WI38 (cell line): ENCODE measurements at regions not wholly inside any gene's neighbourhood (a gene's known extent, or its start where the extent isn't known, plus 50 kb on each side); places are given as distances from the start of the nearest gene placed in this dataset.

ENCODE experiments used
- H3K4me3 ChIP-seq: 2 replicates; pipeline ENCODE4 v1.5.1; 2011; ENCODE audit warnings: low read depth, mild to moderate bottlenecking, control low read depth, low read length
- CTCF ChIP-seq: IDR thresholded peaks from 2 replicates; pipeline ENCODE4 v1.5.1; 2012; ENCODE audit warnings: low read depth, mild to moderate bottlenecking, control low read depth, low read length

- TF ChIP-seq CTCF = no peak
Observed at GRCh38 chr12:92362785-92363184, 217.1 kb upstream of the BTG1 start.

GRCh38 chr12:92362126-92362525 is 216.5 kb upstream of the BTG1 start:
- no peak overlapping the region for H3K4me3 ChIP-seq
- TF ChIP-seq CTCF = no peak

More at GRCh38 chr12:92362785-92363184, 217.1 kb upstream of the BTG1 start:
- H3K4me3 ChIP-seq = no peak overlapping the region

GRCh38 chr12:92360543-92360942 is 214.9 kb upstream of the BTG1 start:
- no peak for TF ChIP-seq CTCF

GRCh38 chr12:92359581-92360209 is 214.0 kb upstream of the BTG1 start:
- no peak overlapping the region for H3K4me3 ChIP-seq
- no peak for TF ChIP-seq CTCF

More at GRCh38 chr12:92360543-92360942, 214.9 kb upstream of the BTG1 start:
- no peak overlapping the region for H3K4me3 ChIP-seq

GRCh38 chr12:92357584-92358261 is 212.1 kb upstream of the BTG1 start:
- no peak for TF ChIP-seq CTCF

GRCh38 chr12:92356425-92356824 is 210.8 kb upstream of the BTG1 start:
- no peak for TF ChIP-seq CTCF
- H3K4me3 ChIP-seq = no peak overlapping the region

More at GRCh38 chr12:92357584-92358261, 212.1 kb upstream of the BTG1 start:
- no peak overlapping the region for H3K4me3 ChIP-seq

GRCh38 chr12:92349635-92350034 is 204.0 kb upstream of the BTG1 start:
- TF ChIP-seq CTCF = no peak
- H3K4me3 ChIP-seq = no peak overlapping the region
